ENCODE measurements at regions not wholly inside any gene's neighbourhood (a gene's known extent, or its start where the extent isn't known, plus 50 kb on each side); places are given as distances from the start of the nearest gene placed in this dataset.

- TF ChIP-seq GATA3 (IDR thresholded peaks at IDR 0.05; ENCODE audit: low read depth, low read length) (no peak), GATA2 (IDR thresholded peaks at IDR 0.05; ENCODE audit: low read depth, low read length) (no peak)
Measured at GRCh38 chr11:20311444-20311843, 52.1 kb upstream of the HTATIP2 start.

GRCh38 chr11:20310596-20311394 lies 52.7 kb upstream of the HTATIP2 start:
- no peak for TF ChIP-seq GATA2 (IDR thresholded peaks at IDR 0.05; ENCODE audit: low read depth, low read length)
- TF ChIP-seq GATA3 (IDR thresholded peaks at IDR 0.05; ENCODE audit: low read depth, low read length): no peak

- TF ChIP-seq GATA3 (IDR thresholded peaks at IDR 0.05; ENCODE audit: low read depth, low read length): no peak
- TF ChIP-seq GATA2 (IDR thresholded peaks at IDR 0.05; ENCODE audit: low read depth, low read length): no peak
Measured at GRCh38 chr11:20310137-20310536, 53.4 kb upstream of the HTATIP2 start.

DNA sequence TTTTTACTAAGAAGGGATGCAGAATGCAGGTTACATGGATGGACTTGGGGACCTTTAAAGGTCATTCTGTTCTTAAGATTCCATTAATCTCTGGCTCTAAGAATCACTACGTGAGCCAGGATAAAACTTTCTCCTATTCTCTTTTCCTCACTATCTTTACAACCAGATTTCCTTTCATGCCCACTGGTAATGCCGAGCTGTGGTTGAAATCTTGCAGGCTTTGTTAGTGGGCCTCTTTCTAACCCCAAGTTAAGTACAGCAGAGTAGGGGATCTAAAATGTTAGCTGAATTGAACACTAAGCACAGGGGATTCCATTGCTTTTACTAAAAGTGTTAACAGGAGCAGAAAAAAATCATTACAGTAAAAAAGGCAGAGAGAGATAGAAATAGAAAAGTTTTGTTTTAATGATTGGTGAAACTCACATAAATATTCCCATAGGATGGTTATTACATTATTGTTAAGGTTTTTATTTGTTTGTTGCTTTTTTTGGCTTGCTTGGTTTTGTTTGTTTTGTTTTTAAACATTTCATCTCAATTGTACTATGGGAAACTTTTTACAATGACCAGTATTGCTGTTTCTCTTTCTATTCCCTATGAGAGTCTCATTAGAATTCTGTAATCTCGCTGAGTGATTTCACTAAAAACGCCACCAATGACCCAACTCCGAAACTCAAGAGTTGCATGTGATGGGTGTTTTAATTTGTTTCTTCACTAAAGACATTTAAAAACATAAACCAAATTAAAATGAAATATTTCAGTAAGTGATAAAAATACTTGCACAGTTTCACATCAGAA lies 54.1 kb upstream of the HTATIP2 start:
- TF ChIP-seq GATA2 (IDR thresholded peaks at IDR 0.05; ENCODE audit: low read depth, low read length) (no peak), GATA3 (IDR thresholded peaks at IDR 0.05; ENCODE audit: low read depth, low read length) (no peak)

GRCh38 chr11:20308601-20309000 lies 54.9 kb upstream of the HTATIP2 start:
- TF ChIP-seq GATA2 (IDR thresholded peaks at IDR 0.05; ENCODE audit: low read depth, low read length) (no peak), GATA3 (IDR thresholded peaks at IDR 0.05; ENCODE audit: low read depth, low read length) (no peak)

DNA sequence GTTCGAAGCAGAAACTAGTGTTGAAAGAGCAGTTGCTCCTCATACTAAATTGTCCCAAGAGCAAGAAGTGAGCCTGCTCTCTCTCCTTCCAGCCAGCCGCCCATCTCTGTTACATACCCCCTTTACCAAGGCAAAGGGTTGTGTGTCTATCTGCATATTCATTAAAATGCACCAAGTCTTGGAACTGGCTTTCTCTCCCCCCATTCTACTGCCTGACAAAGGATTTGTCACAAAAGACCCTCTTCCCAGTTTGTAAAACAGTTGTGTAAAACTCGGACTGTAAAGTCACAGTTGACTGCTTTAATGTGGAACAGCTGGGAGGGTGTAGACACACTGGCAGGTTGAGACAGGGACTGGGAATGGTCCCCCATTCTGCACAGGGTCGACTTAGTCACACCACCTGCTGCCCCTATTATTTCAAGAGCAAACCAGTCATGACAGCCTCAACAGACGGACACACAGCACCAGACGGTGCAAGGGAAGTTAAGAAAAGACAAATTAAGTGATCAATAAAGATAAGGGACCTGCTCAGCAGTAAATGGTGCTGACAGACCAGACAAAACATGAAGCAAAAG lies 60.0 kb upstream of the HTATIP2 start:
- TF ChIP-seq GATA3 (IDR thresholded peaks at IDR 0.05; ENCODE audit: low read depth, low read length): no peak
- no peak for TF ChIP-seq GATA2 (IDR thresholded peaks at IDR 0.05; ENCODE audit: low read depth, low read length)

DNA sequence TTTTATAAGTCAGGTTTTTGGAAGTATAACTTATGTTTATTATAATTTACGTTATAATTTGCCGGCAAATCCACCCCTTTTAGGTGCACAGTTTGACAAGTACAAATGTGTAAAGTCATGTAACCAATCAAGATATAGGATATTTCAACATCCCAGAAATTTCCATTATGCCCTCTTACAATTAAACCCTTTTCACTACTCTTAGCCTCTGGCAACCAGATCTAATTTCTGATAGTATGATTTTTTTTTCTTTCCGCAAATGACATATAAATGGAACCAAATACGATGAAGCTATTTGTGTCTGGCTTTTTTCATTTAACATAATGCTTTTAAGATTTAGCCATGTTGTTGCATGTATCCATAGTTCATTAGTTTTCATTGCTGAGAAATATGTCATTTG lies 69.5 kb upstream of the HTATIP2 start:
- TF ChIP-seq GATA2 (IDR thresholded peaks at IDR 0.05; ENCODE audit: low read depth, low read length) (0 out of 2 replicates have a peak, but pooled peaks have one; percentile 18), GATA3 (IDR thresholded peaks at IDR 0.05; ENCODE audit: low read depth, low read length) (peak; percentile 76)

DNA sequence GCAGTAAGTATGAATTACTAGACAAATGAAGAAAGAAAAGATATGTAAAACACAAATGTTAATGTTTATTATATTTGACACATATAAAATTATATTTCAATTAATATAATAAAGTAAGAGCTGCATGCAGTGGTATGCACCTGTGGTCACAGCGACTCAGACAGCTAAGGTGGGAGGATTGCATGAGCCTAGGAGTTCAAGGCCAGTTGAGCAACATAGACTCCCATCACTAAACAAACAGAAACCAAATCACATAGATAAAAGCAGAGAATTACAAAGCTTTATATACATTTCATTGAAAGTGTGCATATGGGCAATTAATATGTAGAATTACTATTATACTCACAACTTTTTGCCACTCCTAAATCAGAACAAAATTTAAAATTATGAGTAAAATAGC lies 70.0 kb upstream of the HTATIP2 start:
- no peak for TF ChIP-seq GATA3 (IDR thresholded peaks at IDR 0.05; ENCODE audit: low read depth, low read length)
- no peak for TF ChIP-seq GATA2 (IDR thresholded peaks at IDR 0.05; ENCODE audit: low read depth, low read length)

DNA sequence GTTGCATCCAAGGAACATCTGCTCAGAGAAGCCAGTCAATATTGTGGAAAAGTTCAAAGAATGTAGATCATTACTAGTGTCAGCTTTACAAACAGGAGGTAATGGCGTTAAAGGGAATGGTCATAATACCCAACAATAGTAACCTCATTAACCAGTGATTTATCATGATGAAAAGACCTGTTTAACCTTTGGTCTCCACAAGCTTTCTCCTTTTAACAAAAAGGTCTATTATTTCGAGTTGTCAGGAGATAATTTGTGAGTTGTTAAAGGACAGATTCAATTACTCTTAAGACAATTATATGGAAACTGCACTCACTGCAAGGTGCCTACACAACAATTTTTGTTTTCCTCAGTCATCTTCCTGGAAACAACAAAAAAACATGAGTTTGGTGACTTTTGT lies 73.8 kb upstream of the HTATIP2 start:
- TF ChIP-seq GATA2 (IDR thresholded peaks at IDR 0.05; ENCODE audit: low read depth, low read length) (no peak), GATA3 (IDR thresholded peaks at IDR 0.05; ENCODE audit: low read depth, low read length) (no peak)

DNA sequence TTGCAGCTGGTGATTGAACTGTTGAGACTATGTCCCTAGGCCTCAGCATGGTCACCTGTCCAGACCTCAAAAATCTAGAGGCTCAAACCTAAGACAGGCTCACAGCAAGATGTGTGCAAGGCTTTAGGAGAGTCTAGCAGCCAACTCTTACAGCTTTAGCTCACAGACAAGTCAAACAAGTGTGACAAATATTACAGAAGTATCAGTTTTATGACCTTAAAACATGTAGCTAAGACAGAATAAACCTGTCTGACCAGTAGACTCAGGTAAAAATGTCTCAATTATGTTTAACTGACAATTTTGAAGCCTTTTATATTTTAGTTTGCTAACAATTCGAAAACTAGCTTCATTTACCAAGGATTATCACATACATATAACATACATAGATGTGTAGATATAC lies 80.0 kb upstream of the HTATIP2 start:
- TF ChIP-seq GATA3 (IDR thresholded peaks at IDR 0.05; ENCODE audit: low read depth, low read length): no peak
- no peak for TF ChIP-seq GATA2 (IDR thresholded peaks at IDR 0.05; ENCODE audit: low read depth, low read length)

DNA sequence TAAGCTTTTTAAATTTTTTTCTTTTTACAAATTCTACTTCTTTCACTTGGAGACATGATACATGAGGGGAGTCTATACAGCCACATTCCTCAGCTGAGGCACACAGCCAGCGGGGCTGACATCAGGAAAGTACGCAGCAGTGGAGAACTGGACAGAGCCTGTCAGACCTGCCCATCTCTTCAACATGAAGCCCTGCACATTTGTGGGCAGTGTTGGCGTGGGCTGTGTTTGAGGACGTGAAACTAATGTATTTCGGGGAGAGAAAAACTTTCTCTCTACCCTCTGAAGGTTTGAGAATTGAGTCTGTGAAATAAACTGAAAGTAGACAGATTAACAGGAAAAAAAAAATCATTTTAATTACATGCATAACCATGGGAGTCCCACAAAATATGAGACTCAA lies 84.8 kb upstream of the HTATIP2 start:
- TF ChIP-seq GATA2 (IDR thresholded peaks at IDR 0.05; ENCODE audit: low read depth, low read length) (no peak), GATA3 (IDR thresholded peaks at IDR 0.05; ENCODE audit: low read depth, low read length) (no peak)

- TF ChIP-seq GATA2 (IDR thresholded peaks at IDR 0.05; ENCODE audit: low read depth, low read length) (no peak), GATA3 (IDR thresholded peaks at IDR 0.05; ENCODE audit: low read depth, low read length) (no peak)
Measured at GRCh38 chr11:20277014-20277413, 86.5 kb upstream of the HTATIP2 start.

DNA sequence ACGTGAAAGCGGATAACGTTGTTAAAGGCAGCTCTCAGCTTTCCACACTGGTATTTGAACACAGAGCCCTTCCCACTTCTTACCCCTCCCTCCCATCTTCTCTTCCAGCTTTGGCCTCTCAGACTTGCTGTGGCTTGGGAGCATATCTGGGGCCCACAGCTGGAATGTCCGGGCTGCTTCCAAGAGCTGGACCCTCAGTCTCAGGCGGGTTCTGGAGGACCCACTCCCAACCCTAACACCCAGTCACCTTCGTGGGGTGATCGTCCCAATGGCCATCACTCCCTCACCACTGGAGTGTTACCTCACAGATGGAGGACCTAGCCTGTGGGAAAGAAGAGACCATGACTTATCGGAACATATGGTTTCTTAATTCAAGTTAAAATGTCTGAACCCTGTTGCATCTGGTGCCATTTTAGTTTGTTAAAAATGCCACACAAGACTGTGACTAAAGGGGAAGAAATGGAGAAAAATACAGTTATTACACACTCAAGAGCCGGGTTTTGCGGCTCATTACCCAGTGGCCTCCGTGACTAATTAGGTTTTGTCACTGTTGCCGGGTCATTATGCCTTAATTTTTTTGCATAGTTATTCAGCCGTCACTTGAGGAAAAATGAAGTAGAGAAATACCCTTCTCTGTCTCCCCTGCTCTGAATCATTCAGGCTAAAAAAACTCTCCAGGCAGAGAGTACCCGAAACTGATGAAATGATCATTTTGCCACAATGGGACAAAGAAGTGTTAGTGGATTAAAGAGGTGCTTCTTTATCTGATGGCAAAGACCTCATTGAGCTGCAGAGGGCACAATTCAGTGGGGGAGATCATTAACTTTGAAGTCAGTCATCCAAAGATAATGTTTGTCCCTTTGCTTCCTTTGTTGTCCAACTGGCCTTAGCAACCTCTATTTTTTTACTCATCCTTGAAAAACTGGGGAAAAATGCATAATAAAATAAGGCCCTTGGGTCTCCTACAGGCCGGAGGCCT lies 87.2 kb upstream of the HTATIP2 start:
- TF ChIP-seq GATA3 (IDR thresholded peaks at IDR 0.05; ENCODE audit: low read depth, low read length) (no peak), GATA2 (IDR thresholded peaks at IDR 0.05; ENCODE audit: low read depth, low read length) (no peak)
